ENCODE measurements at regions not wholly inside any gene's neighbourhood (a gene's known extent, or its start where the extent isn't known, plus 50 kb on each side); places are given as distances from the start of the nearest gene placed in this dataset.

DNA sequence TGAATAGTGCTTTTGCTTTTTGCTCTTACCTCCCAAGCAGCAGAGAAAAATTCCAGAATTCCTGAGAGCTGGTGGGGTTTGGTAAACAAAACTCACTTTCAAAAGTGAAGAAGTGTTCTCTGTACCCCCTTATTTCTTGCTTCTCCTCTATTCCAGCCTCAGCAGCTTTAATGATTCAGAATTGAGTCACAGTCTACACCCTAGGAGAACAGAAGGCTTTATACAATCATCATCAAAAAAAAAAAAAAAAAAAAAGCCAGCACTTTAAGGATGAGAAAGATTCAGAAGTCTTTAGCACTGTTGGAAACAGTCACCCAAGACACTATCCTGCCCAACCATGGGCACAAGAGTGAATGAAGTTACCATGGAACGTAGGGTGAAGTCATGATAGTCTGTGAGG is 1583.1 kb upstream of the PCDH10 start (continued):
- TF ChIP-seq, protein P1, sequence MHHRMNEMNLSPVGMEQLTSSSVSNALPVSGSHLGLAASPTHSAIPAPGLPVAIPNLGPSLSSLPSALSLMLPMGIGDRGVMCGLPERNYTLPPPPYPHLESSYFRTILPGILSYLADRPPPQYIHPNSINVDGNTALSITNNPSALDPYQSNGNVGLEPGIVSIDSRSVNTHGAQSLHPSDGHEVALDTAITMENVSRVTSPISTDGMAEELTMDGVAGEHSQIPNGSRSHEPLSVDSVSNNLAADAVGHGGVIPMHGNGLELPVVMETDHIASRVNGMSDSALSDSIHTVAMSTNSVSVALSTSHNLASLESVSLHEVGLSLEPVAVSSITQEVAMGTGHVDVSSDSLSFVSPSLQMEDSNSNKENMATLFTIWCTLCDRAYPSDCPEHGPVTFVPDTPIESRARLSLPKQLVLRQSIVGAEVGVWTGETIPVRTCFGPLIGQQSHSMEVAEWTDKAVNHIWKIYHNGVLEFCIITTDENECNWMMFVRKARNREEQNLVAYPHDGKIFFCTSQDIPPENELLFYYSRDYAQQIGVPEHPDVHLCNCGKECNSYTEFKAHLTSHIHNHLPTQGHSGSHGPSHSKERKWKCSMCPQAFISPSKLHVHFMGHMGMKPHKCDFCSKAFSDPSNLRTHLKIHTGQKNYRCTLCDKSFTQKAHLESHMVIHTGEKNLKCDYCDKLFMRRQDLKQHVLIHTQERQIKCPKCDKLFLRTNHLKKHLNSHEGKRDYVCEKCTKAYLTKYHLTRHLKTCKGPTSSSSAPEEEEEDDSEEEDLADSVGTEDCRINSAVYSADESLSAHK (tag by site-specific recombination; IDR thresholded peaks at IDR 0.05) = no peak
- TF ChIP-seq ZNF248 (tag by site-specific recombination; IDR thresholded peaks at IDR 0.05) (no peak), ZBTB7A (tag by site-specific recombination; IDR thresholded peaks at IDR 0.05; ENCODE audit: low read depth) (no peak), ZNF664 (tag by site-specific recombination; IDR thresholded peaks at IDR 0.05) (no peak), ZNF585B (tag by site-specific recombination; IDR thresholded peaks at IDR 0.05) (no peak), MYNN (tag by site-specific recombination; IDR thresholded peaks at IDR 0.05; ENCODE audit: borderline replicate concordance) (no peak)
- TF ChIP-seq, protein P2, sequence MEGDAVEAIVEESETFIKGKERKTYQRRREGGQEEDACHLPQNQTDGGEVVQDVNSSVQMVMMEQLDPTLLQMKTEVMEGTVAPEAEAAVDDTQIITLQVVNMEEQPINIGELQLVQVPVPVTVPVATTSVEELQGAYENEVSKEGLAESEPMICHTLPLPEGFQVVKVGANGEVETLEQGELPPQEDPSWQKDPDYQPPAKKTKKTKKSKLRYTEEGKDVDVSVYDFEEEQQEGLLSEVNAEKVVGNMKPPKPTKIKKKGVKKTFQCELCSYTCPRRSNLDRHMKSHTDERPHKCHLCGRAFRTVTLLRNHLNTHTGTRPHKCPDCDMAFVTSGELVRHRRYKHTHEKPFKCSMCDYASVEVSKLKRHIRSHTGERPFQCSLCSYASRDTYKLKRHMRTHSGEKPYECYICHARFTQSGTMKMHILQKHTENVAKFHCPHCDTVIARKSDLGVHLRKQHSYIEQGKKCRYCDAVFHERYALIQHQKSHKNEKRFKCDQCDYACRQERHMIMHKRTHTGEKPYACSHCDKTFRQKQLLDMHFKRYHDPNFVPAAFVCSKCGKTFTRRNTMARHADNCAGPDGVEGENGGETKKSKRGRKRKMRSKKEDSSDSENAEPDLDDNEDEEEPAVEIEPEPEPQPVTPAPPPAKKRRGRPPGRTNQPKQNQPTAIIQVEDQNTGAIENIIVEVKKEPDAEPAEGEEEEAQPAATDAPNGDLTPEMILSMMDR (tag by site-specific recombination; IDR thresholded peaks at IDR 0.05) = no peak

DNA sequence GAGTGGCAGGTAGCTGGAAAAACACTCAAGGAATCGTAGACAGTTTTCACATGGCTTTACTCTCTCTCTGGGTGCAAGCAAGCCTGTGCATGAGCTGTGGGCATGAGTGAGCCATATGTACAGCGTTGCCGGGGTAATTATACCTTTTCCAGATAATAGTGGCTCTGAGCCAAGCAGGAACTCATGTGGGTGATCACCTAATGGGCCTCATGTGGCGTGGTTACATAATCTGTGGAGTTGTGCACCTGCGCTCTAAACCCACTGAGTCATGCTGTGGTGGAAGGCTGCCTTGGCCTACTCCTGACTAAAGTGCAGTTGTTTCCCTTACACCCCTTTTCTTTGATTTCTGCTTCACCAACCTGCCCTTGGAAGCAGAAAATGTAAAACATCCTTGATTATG is 1564.5 kb upstream of the PCDH10 start:
- Histone ChIP-seq H3K4me3 (ENCODE audit: low read depth, low read length) (no peak overlapping the region), H3K36me3 (ENCODE audit: control insufficient read depth in 2 of 2, insufficient read depth in 1 of 2, low read length in 2 of 2) (no peaks in the 10 kb centered on the region), H3K4me1 (ENCODE audit: control insufficient read depth, insufficient read depth, low read length) (no peaks in the 10 kb centered on the region), H3K9me3 (ENCODE audit: control insufficient read depth, insufficient read depth, low read depth, low read length) (no peaks in the 10 kb centered on the region), H3K27ac (ENCODE audit: extremely low read depth, low read depth, low read length) (no peak overlapping the region)
- CTCF ChIA-PET = no interaction called here
- no peak for TF ChIP-seq YY1 (tag by site-specific recombination; IDR thresholded peaks at IDR 0.05)
- no peak for TF ChIP-seq ZNF292 (tag by site-specific recombination; IDR thresholded peaks at IDR 0.05; ENCODE audit: borderline replicate concordance, low read depth)
- no peak for TF ChIP-seq RBAK (tag by site-specific recombination; IDR thresholded peaks at IDR 0.05)
- TF ChIP-seq ZNF624 (tag by site-specific recombination; IDR thresholded peaks at IDR 0.05) = no peak
- TF ChIP-seq GLI4 (tag by site-specific recombination; IDR thresholded peaks at IDR 0.05) = no peak
- TF ChIP-seq, protein P3, sequence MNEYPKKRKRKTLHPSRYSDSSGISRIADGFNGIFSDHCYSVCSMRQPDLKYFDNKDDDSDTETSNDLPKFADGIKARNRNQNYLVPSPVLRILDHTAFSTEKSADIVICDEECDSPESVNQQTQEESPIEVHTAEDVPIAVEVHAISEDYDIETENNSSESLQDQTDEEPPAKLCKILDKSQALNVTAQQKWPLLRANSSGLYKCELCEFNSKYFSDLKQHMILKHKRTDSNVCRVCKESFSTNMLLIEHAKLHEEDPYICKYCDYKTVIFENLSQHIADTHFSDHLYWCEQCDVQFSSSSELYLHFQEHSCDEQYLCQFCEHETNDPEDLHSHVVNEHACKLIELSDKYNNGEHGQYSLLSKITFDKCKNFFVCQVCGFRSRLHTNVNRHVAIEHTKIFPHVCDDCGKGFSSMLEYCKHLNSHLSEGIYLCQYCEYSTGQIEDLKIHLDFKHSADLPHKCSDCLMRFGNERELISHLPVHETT (tag by site-specific recombination; IDR thresholded peaks at IDR 0.05) = no peak
- no peak for TF ChIP-seq ZNF354C (tag by site-specific recombination; IDR thresholded peaks at IDR 0.05; ENCODE audit: borderline replicate concordance, low read depth)
- no peak for TF ChIP-seq ZFP37 (tag by site-specific recombination; IDR thresholded peaks at IDR 0.05)
- TF ChIP-seq ZNF843 (tag by site-specific recombination; IDR thresholded peaks at IDR 0.05) = no peak
- no peak for TF ChIP-seq TCF7L2 (IDR thresholded peaks at IDR 0.05; ENCODE audit: borderline replicate concordance, low read depth, low read length)
- TF ChIP-seq, protein P4, sequence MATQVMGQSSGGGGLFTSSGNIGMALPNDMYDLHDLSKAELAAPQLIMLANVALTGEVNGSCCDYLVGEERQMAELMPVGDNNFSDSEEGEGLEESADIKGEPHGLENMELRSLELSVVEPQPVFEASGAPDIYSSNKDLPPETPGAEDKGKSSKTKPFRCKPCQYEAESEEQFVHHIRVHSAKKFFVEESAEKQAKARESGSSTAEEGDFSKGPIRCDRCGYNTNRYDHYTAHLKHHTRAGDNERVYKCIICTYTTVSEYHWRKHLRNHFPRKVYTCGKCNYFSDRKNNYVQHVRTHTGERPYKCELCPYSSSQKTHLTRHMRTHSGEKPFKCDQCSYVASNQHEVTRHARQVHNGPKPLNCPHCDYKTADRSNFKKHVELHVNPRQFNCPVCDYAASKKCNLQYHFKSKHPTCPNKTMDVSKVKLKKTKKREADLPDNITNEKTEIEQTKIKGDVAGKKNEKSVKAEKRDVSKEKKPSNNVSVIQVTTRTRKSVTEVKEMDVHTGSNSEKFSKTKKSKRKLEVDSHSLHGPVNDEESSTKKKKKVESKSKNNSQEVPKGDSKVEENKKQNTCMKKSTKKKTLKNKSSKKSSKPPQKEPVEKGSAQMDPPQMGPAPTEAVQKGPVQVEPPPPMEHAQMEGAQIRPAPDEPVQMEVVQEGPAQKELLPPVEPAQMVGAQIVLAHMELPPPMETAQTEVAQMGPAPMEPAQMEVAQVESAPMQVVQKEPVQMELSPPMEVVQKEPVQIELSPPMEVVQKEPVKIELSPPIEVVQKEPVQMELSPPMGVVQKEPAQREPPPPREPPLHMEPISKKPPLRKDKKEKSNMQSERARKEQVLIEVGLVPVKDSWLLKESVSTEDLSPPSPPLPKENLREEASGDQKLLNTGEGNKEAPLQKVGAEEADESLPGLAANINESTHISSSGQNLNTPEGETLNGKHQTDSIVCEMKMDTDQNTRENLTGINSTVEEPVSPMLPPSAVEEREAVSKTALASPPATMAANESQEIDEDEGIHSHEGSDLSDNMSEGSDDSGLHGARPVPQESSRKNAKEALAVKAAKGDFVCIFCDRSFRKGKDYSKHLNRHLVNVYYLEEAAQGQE (tag by site-specific recombination; IDR thresholded peaks at IDR 0.05) = no peak
- TF ChIP-seq ZBTB8A (tag by site-specific recombination; IDR thresholded peaks at IDR 0.05) = no peak
- POLR2A ChIA-PET = no interaction called here

Measured in HEK293 (cell line).